PC-3 (cell line): ENCODE measurements at regions not wholly inside any gene's neighbourhood (a gene's known extent, or its start where the extent isn't known, plus 50 kb on each side); places are given as distances from the start of the nearest gene placed in this dataset.

Source experiments
- ATAC-seq: fragments of 200-7000 bp; cut with Tn5 transposase; 2 replicates; pipeline ENCODE4 v1.9.1; 2020; ENCODE audit warnings: mild to moderate bottlenecking, moderate library complexity
- BruUV-seq: library from RNA; stranded (reverse); fragments of 400-500 nt; replicated peaks from 2 replicates; lab custom pipeline; 2021; lab: Mats Ljungman, UMichigan
- CTCF ChIA-PET: fragments of 300-600 bp; sonication (Branson Sonifier 250); formaldehyde crosslinking; loops from one replicate; lab custom pipeline; 2022; ENCODE audit warnings: antibody characterized with exemption; lab: Charles Lee
- POLR2A ChIA-PET: fragments of 300-600 bp; sonication (Branson Sonifier 250); formaldehyde crosslinking; loops from one replicate; lab custom pipeline; 2022; ENCODE audit warnings: antibody characterized with exemption; ENCODE audit not compliant: unreplicated experiment; lab: Charles Lee
- DNase-seq: peaks from one replicate; pipeline ENCODE4 v3.0.0-alpha.2; 2015
- H2AFZ ChIP-seq: fragments of 300-600 bp; sonication (generic); 2 replicates; pipeline ENCODE4 v1.6.0; 2016; ENCODE audit warnings: antibody characterized with exemption, low read length
- H3F3A ChIP-seq: fragments of 300-600 bp; sonication (generic); one replicate; pipeline ENCODE4 v1.6.0; 2017; ENCODE audit warnings: antibody characterized with exemption, low read length, control low read depth, mild to moderate bottlenecking; ENCODE audit not compliant: unreplicated experiment
- H3K27ac ChIP-seq: fragments of 300-600 bp; sonication (generic); 2 replicates; pipeline ENCODE4 v1.5.1; 2016; ENCODE audit warnings: mild to moderate bottlenecking, low read length
- H3K27me3 ChIP-seq: fragments of 300-600 bp; sonication (generic); 2 replicates; pipeline ENCODE4 v1.6.1; 2016; ENCODE audit warnings: low read length, mixed read lengths
- H3K36me3 ChIP-seq: fragments of 300-600 bp; sonication (generic); 2 replicates; pipeline ENCODE4 v1.6.1; 2016; ENCODE audit warnings: low read depth, mixed run types, low read length, mixed read lengths
- H3K4me1 ChIP-seq: fragments of 300-600 bp; sonication (generic); 2 replicates; pipeline ENCODE4 v1.5.1; 2016; ENCODE audit warnings: low read length; ENCODE audit not compliant: insufficient read depth
- H3K4me2 ChIP-seq: fragments of 300-600 bp; sonication (generic); 2 replicates; pipeline ENCODE4 v1.6.0; 2016; ENCODE audit warnings: low read length
- H3K4me3 ChIP-seq: fragments of 300-600 bp; sonication (generic); 2 replicates; pipeline ENCODE4 v1.5.1; 2016; ENCODE audit warnings: mild to moderate bottlenecking, low read length, mixed read lengths
- H3K79me2 ChIP-seq: fragments of 300-600 bp; sonication (generic); 2 replicates; pipeline ENCODE4 v1.6.1; 2017; ENCODE audit warnings: low read length, mixed read lengths
- H3K9ac ChIP-seq: fragments of 300-600 bp; sonication (generic); 2 replicates; pipeline ENCODE4 v1.6.0; 2016; ENCODE audit warnings: mild to moderate bottlenecking, low read length
- H3K9me2 ChIP-seq: fragments of 300-600 bp; sonication (generic); replicated peaks from 2 replicates; pipeline ENCODE4 v1.6.1; 2016; ENCODE audit warnings: mixed run types, low read length, mixed read lengths
- H3K9me3 ChIP-seq: fragments of 300-600 bp; sonication (generic); 2 replicates; pipeline ENCODE4 v1.6.1; 2016; ENCODE audit warnings: low read length, mixed read lengths
- H4K20me1 ChIP-seq: fragments of 300-600 bp; sonication (generic); 2 replicates; pipeline ENCODE4 v1.6.1; 2016; ENCODE audit warnings: low read length, mixed read lengths
- EZH2 ChIP-seq: fragments of 300-600 bp; sonication (generic); IDR thresholded peaks from one replicate; pipeline ENCODE4 v1.6.1; 2017; ENCODE audit warnings: antibody characterized with exemption, mild to moderate bottlenecking, low read length; ENCODE audit not compliant: unreplicated experiment
- EZH2phosphoT487 ChIP-seq: fragments of 300-600 bp; sonication (generic); IDR thresholded peaks from 2 replicates; pipeline ENCODE4 v1.6.1; 2018; ENCODE audit warnings: mild to moderate bottlenecking, antibody characterized with exemption, low read length, borderline replicate concordance
- intact Hi-C: fragments of 100-400 bp; cut with micrococcal nuclease; formaldehyde crosslinking; loops from 2 replicates; pipeline ENCODE4 v1.9.0; 2023
- TF ChIP-seq, protein P1 (sequence below): fragments of 300-600 bp; sonication (generic); conservative IDR thresholded peaks from 2 replicates; pipeline ENCODE4 v1.5.1; 2017; ENCODE audit warnings: antibody characterized with exemption, low read depth, mild to moderate bottlenecking, low read length

DNA sequence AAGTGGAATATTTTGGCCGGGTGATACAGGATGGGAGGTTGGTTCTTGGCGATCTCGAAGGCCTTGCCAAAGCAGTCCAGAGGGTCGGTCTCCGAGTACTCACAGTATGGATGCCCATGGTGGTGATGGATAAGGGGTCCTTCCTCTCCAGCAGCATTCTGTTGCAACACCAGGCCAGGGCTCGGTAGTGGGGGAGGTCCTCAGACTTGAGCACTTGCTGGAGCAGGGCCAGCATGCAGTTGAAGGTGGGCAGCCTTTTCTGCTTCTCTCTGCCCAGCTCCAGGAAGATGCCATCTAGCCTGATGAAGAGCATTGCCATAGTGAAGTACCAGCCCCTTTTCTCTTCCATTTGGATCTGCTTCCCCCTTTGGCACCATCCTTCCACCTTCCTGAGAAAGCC lies 99.4 kb upstream of the MCHR2 start:
- H3K4me2 ChIP-seq, result no peak overlapping the region
- no peaks in the 10 kb centered on the region for H4K20me1 ChIP-seq
- no TSS peak for BruUV-seq
- no peaks in the 10 kb centered on the region for H3K36me3 ChIP-seq
- no peak for DNase-seq
- H2AFZ ChIP-seq, result no peak overlapping the region
- H3F3A ChIP-seq, result no peaks in the 10 kb centered on the region
- no peaks in the 10 kb centered on the region for H3K27me3 ChIP-seq
- ChIA-PET CTCF (no interaction called here), POLR2A (no interaction called here)
- no peaks in the 10 kb centered on the region for H3K9me2 ChIP-seq
- TF ChIP-seq, protein P1, sequence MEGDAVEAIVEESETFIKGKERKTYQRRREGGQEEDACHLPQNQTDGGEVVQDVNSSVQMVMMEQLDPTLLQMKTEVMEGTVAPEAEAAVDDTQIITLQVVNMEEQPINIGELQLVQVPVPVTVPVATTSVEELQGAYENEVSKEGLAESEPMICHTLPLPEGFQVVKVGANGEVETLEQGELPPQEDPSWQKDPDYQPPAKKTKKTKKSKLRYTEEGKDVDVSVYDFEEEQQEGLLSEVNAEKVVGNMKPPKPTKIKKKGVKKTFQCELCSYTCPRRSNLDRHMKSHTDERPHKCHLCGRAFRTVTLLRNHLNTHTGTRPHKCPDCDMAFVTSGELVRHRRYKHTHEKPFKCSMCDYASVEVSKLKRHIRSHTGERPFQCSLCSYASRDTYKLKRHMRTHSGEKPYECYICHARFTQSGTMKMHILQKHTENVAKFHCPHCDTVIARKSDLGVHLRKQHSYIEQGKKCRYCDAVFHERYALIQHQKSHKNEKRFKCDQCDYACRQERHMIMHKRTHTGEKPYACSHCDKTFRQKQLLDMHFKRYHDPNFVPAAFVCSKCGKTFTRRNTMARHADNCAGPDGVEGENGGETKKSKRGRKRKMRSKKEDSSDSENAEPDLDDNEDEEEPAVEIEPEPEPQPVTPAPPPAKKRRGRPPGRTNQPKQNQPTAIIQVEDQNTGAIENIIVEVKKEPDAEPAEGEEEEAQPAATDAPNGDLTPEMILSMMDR, result no peak
- TF ChIP-seq EZH2phosphoT487, result no peak
- TF ChIP-seq EZH2, result no peak
- no peak for ATAC-seq
- intact Hi-C loops, result no loop called here
- H3K27ac ChIP-seq, result no peak overlapping the region
- H3K4me1 ChIP-seq, result no peaks in the 10 kb centered on the region
- no peaks in the 10 kb centered on the region for H3K79me2 ChIP-seq
- no peaks in the 10 kb centered on the region for H3K9me3 ChIP-seq
- H3K4me3 ChIP-seq, result no peak overlapping the region
- no peak overlapping the region for H3K9ac ChIP-seq

DNA sequence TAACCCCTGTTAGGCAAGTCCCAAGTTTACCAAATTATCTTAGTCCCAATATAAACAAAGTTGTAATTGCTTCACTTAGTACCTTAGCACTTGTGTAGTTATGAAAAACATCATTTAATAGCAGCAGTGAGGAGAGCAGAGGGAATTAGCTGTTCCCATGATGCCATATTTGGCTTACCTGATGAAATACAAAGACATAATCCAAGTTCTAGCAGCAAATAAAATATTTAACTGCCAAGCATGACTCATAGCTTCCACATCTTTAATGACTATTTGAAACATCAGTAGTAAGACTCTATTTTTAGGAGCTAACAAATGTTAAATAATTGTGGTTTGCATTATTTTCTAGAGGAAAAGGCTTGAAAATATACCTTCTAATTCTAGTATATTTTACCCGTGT lies 94.0 kb upstream of the MCHR2 start:
- ChIA-PET POLR2A (no interaction called here), CTCF (no interaction called here)
- H3K79me2 ChIP-seq, result no peaks in the 10 kb centered on the region
- H2AFZ ChIP-seq, result no peak overlapping the region
- H3K9me2 ChIP-seq, result no peaks in the 10 kb centered on the region
- H3K27ac ChIP-seq, result no peak overlapping the region
- H3K9ac ChIP-seq, result no peak overlapping the region
- H3K9me3 ChIP-seq, result no peaks in the 10 kb centered on the region
- H3K36me3 ChIP-seq, result no peaks in the 10 kb centered on the region
- H3K4me1 ChIP-seq, result no peaks in the 10 kb centered on the region
- ATAC-seq (peak; percentile 78), DNase-seq (peak; percentile 71)
- no peaks in the 10 kb centered on the region for H3K27me3 ChIP-seq
- TF ChIP-seq EZH2phosphoT487, result no peak
- H3K4me2 ChIP-seq, result no peak overlapping the region
- H4K20me1 ChIP-seq, result no peaks in the 10 kb centered on the region
- no peaks in the 10 kb centered on the region for H3F3A ChIP-seq
- no peak overlapping the region for H3K4me3 ChIP-seq
- intact Hi-C loops, result loop anchor here (1.0 kb wide), 1 partner anchor 13 kb away; no protein-coding TSS in a partner anchor
- BruUV-seq, result no TSS peak

DNA sequence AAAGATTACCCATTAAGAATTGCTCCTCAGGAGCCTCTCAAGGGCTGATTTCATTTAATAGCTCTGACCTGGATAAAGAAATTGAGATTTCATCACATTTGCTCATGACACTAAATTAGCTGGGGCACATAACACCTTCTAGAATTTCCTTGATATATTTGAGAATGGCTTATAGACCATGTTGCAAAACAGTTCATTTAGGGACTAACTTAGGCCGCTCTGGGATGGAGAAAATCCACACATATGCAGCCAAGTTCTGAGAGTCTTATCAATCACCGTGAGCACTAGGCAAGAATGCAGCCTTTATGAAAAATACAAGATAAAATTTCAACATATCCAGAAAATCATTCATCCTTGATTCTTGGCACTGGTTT lies 91.0 kb upstream of the MCHR2 start:
- no TSS peak for BruUV-seq
- Histone ChIP-seq H3K79me2 (no peaks in the 10 kb centered on the region), H3K9me3 (no peaks in the 10 kb centered on the region), H4K20me1 (no peaks in the 10 kb centered on the region), H3K36me3 (no peaks in the 10 kb centered on the region), H3K4me2 (no peak overlapping the region), H3K27me3 (no peaks in the 10 kb centered on the region), H3K9ac (no peak overlapping the region), H3K4me1 (no peaks in the 10 kb centered on the region), H3K9me2 (no peaks in the 10 kb centered on the region), H3K4me3 (no peak overlapping the region), H2AFZ (no peak overlapping the region), H3F3A (no peaks in the 10 kb centered on the region), H3K27ac (no peak overlapping the region)
- ATAC-seq (no peak), DNase-seq (no peak)
- ChIA-PET POLR2A (interaction anchor here (0.7 kb wide), 2 partner anchors 22 to 638 kb away, joined by 3 to 4 read pairs; no protein-coding TSS in a partner anchor), CTCF (no interaction called here)
- TF ChIP-seq EZH2phosphoT487, result no peak
- TF ChIP-seq EZH2, result no peak
- TF ChIP-seq, protein P1, result no peak
- intact Hi-C loops, result no loop called here
